Neural cell (in vitro differentiated cells): ENCODE measurements at regions not wholly inside any gene's neighbourhood (a gene's known extent, or its start where the extent isn't known, plus 50 kb on each side); places are given as distances from the start of the nearest gene placed in this dataset.

Experiments
- H2AFZ ChIP-seq: fragments of 200-600, 300-800 bp; sonication (generic), shearing (Covaris generic); 2 replicates; pipeline ENCODE4 v1.6.0; 2014; ENCODE audit warnings: low read depth, mild to moderate bottlenecking, antibody characterized with exemption, low read length, moderate library complexity
- H3F3A ChIP-seq: fragments of 200-600 bp; shearing (Covaris generic); 2 replicates; pipeline ENCODE4 v1.6.1; 2016; ENCODE audit warnings: mild to moderate bottlenecking, moderate library complexity, mixed read lengths, antibody characterized with exemption, low read length; ENCODE audit not compliant: insufficient read depth, poor library complexity, severe bottlenecking
- H3K27ac ChIP-seq: fragments of 200-600, 300-800 bp; sonication (generic), shearing (Covaris generic); 2 replicates; pipeline ENCODE4 v1.5.1; 2014; ENCODE audit warnings: mild to moderate bottlenecking, low read length, moderate library complexity
- H3K27me3 ChIP-seq: fragments of 300-800, 200-600 bp; sonication (generic), shearing (Covaris generic); 2 replicates; pipeline ENCODE4 v1.6.0; 2014; ENCODE audit warnings: mild to moderate bottlenecking, low read depth, low read length, moderate library complexity; ENCODE audit not compliant: insufficient read depth
- H3K36me3 ChIP-seq: fragments of 300-800, 200-600 bp; sonication (generic), shearing (Covaris generic); 2 replicates; pipeline ENCODE4 v1.5.1; 2014; ENCODE audit warnings: mild to moderate bottlenecking, antibody characterized with exemption, low read length, moderate library complexity; ENCODE audit not compliant: insufficient read depth
- H3K4me2 ChIP-seq: fragments of 300-800, 200-600 bp; sonication (generic), shearing (Covaris generic); 2 replicates; pipeline ENCODE4 v1.6.0; 2014; ENCODE audit warnings: mild to moderate bottlenecking, low read length
- H3K4me3 ChIP-seq: fragments of 300-800, 200-600 bp; sonication (generic), shearing (Covaris generic); 2 replicates; pipeline ENCODE4 v1.5.1; 2014; ENCODE audit warnings: mild to moderate bottlenecking, low read length, moderate library complexity
- H3K79me2 ChIP-seq: fragments of 200-600 bp; shearing (Covaris generic); replicated peaks from 2 replicates; pipeline ENCODE4 v1.6.0; 2014; ENCODE audit warnings: mild to moderate bottlenecking, low read length, moderate library complexity; ENCODE audit not compliant: insufficient read depth
- H3K9ac ChIP-seq: fragments of 300-800, 200-600 bp; sonication (generic), shearing (Covaris generic); 2 replicates; pipeline ENCODE4 v1.6.1; 2016; ENCODE audit warnings: mild to moderate bottlenecking, low read length, mixed read lengths
- H3K9me2 ChIP-seq: fragments of 200-600 bp; shearing (Covaris generic); 2 replicates; pipeline ENCODE4 v1.6.1; 2016; ENCODE audit warnings: mild to moderate bottlenecking, low read length, mixed read lengths; ENCODE audit not compliant: insufficient read depth
- H3K9me3 ChIP-seq: fragments of 200-600, 300-800 bp; sonication (generic), shearing (Covaris generic); 2 replicates; pipeline ENCODE4 v1.6.1; 2016; ENCODE audit warnings: mild to moderate bottlenecking, mixed run types, low read length, moderate library complexity, mixed read lengths
- H4K20me1 ChIP-seq: fragments of 200-600 bp; shearing (Covaris generic); 2 replicates; pipeline ENCODE4 v1.6.1; 2016; ENCODE audit warnings: mild to moderate bottlenecking, mixed run types; ENCODE audit not compliant: insufficient read depth
- CTCF ChIP-seq: fragments of 450-650 bp; IDR thresholded peaks from 2 replicates; pipeline ENCODE4 v1.5.1; 2014; ENCODE audit warnings: antibody characterized with exemption, mild to moderate bottlenecking, moderate library complexity; ENCODE audit not compliant: poor library complexity, severe bottlenecking
- EP300 ChIP-seq: fragments of 450-650 bp; conservative IDR thresholded peaks from 2 replicates; pipeline ENCODE4 v1.6.1; 2014; ENCODE audit warnings: antibody characterized with exemption, mild to moderate bottlenecking, moderate library complexity; ENCODE audit not compliant: poor library complexity, severe bottlenecking
- POLR2AphosphoS5 ChIP-seq: IDR thresholded peaks from 2 replicates; pipeline ENCODE4 v1.6.1; 2012
- SMC3 ChIP-seq: fragments of 450-650 bp; conservative IDR thresholded peaks from 2 replicates; pipeline ENCODE4 v1.6.1; 2014; ENCODE audit warnings: antibody characterized with exemption, mild to moderate bottlenecking, moderate library complexity; ENCODE audit not compliant: poor library complexity
- TF ChIP-seq, protein P1 (sequence below): IDR thresholded peaks from 2 replicates; pipeline ENCODE4 v1.6.1; 2012; ENCODE audit warnings: borderline replicate concordance

DNA sequence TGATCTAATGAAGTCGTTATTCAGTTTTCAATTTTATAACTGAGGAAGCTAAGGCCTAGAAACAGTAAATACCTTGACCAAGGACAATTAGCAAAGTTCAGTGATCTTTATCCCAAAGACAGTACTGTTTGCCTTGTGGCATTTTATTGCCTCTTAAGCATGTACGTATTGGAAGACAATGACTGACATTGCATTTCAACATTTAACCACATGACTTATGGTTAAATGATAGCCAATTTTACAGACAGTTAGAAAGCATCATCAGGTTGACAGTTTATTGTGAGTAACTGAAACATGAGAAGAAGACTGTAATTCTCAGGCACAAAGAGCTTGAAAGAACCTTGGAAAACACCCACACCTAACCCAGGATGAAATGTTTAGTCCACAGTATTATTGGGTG, 390.8 kb upstream of the ZNF385D start:
- no peaks in the 10 kb centered on the region for H3K27me3 ChIP-seq
- H3K9ac ChIP-seq, result no peak overlapping the region
- TF ChIP-seq POLR2AphosphoS5 (peak; percentile 86), SMC3 (no peak), CTCF (no peak), EP300 (peak; percentile 89)
- TF ChIP-seq, protein P1, sequence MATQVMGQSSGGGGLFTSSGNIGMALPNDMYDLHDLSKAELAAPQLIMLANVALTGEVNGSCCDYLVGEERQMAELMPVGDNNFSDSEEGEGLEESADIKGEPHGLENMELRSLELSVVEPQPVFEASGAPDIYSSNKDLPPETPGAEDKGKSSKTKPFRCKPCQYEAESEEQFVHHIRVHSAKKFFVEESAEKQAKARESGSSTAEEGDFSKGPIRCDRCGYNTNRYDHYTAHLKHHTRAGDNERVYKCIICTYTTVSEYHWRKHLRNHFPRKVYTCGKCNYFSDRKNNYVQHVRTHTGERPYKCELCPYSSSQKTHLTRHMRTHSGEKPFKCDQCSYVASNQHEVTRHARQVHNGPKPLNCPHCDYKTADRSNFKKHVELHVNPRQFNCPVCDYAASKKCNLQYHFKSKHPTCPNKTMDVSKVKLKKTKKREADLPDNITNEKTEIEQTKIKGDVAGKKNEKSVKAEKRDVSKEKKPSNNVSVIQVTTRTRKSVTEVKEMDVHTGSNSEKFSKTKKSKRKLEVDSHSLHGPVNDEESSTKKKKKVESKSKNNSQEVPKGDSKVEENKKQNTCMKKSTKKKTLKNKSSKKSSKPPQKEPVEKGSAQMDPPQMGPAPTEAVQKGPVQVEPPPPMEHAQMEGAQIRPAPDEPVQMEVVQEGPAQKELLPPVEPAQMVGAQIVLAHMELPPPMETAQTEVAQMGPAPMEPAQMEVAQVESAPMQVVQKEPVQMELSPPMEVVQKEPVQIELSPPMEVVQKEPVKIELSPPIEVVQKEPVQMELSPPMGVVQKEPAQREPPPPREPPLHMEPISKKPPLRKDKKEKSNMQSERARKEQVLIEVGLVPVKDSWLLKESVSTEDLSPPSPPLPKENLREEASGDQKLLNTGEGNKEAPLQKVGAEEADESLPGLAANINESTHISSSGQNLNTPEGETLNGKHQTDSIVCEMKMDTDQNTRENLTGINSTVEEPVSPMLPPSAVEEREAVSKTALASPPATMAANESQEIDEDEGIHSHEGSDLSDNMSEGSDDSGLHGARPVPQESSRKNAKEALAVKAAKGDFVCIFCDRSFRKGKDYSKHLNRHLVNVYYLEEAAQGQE, result no peak
- H2AFZ ChIP-seq, result no peak overlapping the region
- H3K4me3 ChIP-seq, result no peak overlapping the region
- H3K27ac ChIP-seq, result no peak overlapping the region
- H4K20me1 ChIP-seq, result no peaks in the 10 kb centered on the region
- H3K4me2 ChIP-seq, result no peak overlapping the region
- no peaks in the 10 kb centered on the region for H3K9me3 ChIP-seq
- H3K79me2 ChIP-seq, result no peaks in the 10 kb centered on the region
- H3K36me3 ChIP-seq, result no peaks in the 10 kb centered on the region
- H3K9me2 ChIP-seq, result no peaks in the 10 kb centered on the region
- no peaks in the 10 kb centered on the region for H3F3A ChIP-seq

DNA sequence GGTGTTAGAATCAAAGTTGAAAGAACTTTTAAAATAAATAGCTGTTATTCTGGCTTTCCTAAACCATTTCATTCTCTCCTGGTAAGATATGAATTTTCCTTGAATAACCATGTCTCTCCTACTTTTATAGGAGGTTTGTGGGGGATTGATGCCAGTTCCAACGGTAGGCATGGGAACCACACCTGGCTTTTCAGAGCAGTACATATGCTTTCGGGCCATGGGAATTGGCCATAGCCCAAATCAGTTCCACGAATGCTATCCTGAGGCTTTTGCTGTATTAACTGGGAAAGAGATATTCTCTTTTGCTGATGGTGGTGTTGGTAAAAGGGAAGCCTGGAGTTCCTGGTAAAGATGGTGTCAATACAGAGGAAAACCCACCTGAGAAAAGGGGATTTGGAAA, 396.2 kb upstream of the ZNF385D start:
- no peak overlapping the region for H2AFZ ChIP-seq
- H3K9me2 ChIP-seq, result no peaks in the 10 kb centered on the region
- no peak overlapping the region for H3K4me2 ChIP-seq
- H3K27me3 ChIP-seq, result no peaks in the 10 kb centered on the region
- no peaks in the 10 kb centered on the region for H3K79me2 ChIP-seq
- H3K36me3 ChIP-seq, result no peaks in the 10 kb centered on the region
- no peaks in the 10 kb centered on the region for H4K20me1 ChIP-seq
- no peak overlapping the region for H3K4me3 ChIP-seq
- TF ChIP-seq, protein P1, result no peak
- H3K9ac ChIP-seq, result no peak overlapping the region
- H3K27ac ChIP-seq, result no peak overlapping the region
- no peaks in the 10 kb centered on the region for H3F3A ChIP-seq
- H3K9me3 ChIP-seq, result no peaks in the 10 kb centered on the region
